HepG2 (cell line): ENCODE measurements at regions not wholly inside any gene's neighbourhood (a gene's known extent, or its start where the extent isn't known, plus 50 kb on each side); places are given as distances from the start of the nearest gene placed in this dataset.

Source experiments
- ATAC-seq: fragments of 200-7000 bp; cut with Tn5 transposase; 3 replicates; pipeline ENCODE4 v1.9.1; 2020; ENCODE audit warnings: mild to moderate bottlenecking, moderate library complexity
- BruUV-seq: library from RNA; stranded (reverse); fragments of 400-500 nt; replicated peaks from 2 replicates; lab custom pipeline; 2021; lab: Mats Ljungman, UMichigan
- CTCF ChIA-PET: fragments of 300-600 bp; formaldehyde crosslinking; extraction: SDS; loops from one replicate; lab custom pipeline; 2021; ENCODE audit warnings: low total read pairs, inconsistent platforms, low intra/inter-chr PET ratio; lab: Yijun Ruan, JAX
- POLR2A ChIA-PET: fragments of 350-600 bp; sonication (Branson Sonifier 250); formaldehyde crosslinking; loops from one replicate; lab custom pipeline; 2020; ENCODE audit warnings: antibody characterized with exemption, inconsistent platforms; lab: Yijun Ruan, JAX
- DNase-seq: peaks from one replicate; pipeline ENCODE4 v3.0.0-alpha.2; 2015; ENCODE audit warnings: low spot score
- FAIRE-seq: peaks from 3 replicates; lab custom pipeline; 2011; peaks lifted over from hg19 to GRCh38; lab: Jason Lieb, UNC
- H2AFZ ChIP-seq: one replicate; pipeline ENCODE4 v1.6.1; 2011; ENCODE audit warnings: low read length, inconsistent platforms
- H3K27ac ChIP-seq: fragments of 300-600 bp; 3 replicates; pipeline ENCODE4 v1.8.0; 2011; ENCODE audit warnings: mixed run types, mild to moderate bottlenecking, mixed read lengths, low read length, inconsistent platforms; ENCODE audit not compliant: insufficient read depth; ENCODE audit errors: extremely low read length
- H3K27me3 ChIP-seq, 2 experiments: fragments of 200-600 bp in 1 of 2; 2 replicates in 1 of 2; 3 replicates in 1 of 2; pipeline versions ENCODE4 v1.6.0 to v1.8.0; 2011; ENCODE audit warnings: low read length in 2 of 2, mild to moderate bottlenecking in 2 of 2, moderate library complexity in 2 of 2, inconsistent platforms in 1 of 2; ENCODE audit not compliant: insufficient read depth in 2 of 2, control insufficient read depth in 1 of 2
- H3K36me3 ChIP-seq, 2 experiments: fragments of 200-600 bp in 1 of 2; replicated peaks in 1 of 2; 2 replicates in 1 of 2; 3 replicates in 1 of 2; pipeline versions ENCODE4 v1.5.1 to v1.8.0; 2011; ENCODE audit warnings: low read length in 2 of 2, inconsistent platforms in 1 of 2; ENCODE audit not compliant: insufficient read depth in 2 of 2, control insufficient read depth in 1 of 2
- H3K4me1 ChIP-seq: 2 replicates; pipeline ENCODE4 v1.5.1; 2012; ENCODE audit warnings: low read length, inconsistent platforms; ENCODE audit not compliant: insufficient read depth
- H3K4me2 ChIP-seq: 2 replicates; pipeline ENCODE4 v1.6.0; 2011; ENCODE audit warnings: low read depth, low read length, inconsistent platforms
- H3K4me3 ChIP-seq, 3 experiments: fragments of 200-600 bp in 1 of 3; sonication (generic), shearing (Covaris generic) in 1 of 3; replicated peaks in 1 of 3; 2 replicates each; pipeline ENCODE4 v1.5.1; 2011 to 2016; ENCODE audit warnings: low read length in 3 of 3, inconsistent platforms in 2 of 3, low read depth in 2 of 3, mild to moderate bottlenecking in 2 of 3, control low read depth in 1 of 3, mixed read lengths in 1 of 3; ENCODE audit not compliant: insufficient read depth in 1 of 3
- H3K79me2 ChIP-seq: one replicate; pipeline ENCODE4 v1.6.1; 2011; ENCODE audit warnings: low read length, inconsistent platforms; ENCODE audit not compliant: insufficient read depth
- H3K9ac ChIP-seq: 2 replicates; pipeline ENCODE4 v1.6.0; 2011; ENCODE audit warnings: mild to moderate bottlenecking, low read depth, low read length, inconsistent platforms; ENCODE audit not compliant: insufficient read depth
- H3K9me3 ChIP-seq: 2 replicates; pipeline ENCODE4 v1.5.1; 2012; ENCODE audit warnings: mild to moderate bottlenecking, low read length
- H4K20me1 ChIP-seq: 2 replicates; pipeline ENCODE4 v1.6.0; 2011; ENCODE audit warnings: inconsistent platforms, mild to moderate bottlenecking, low read length, moderate library complexity; ENCODE audit not compliant: insufficient read depth
- ADNP ChIP-seq: sonication (generic); formaldehyde crosslinking; IDR thresholded peaks from 2 replicates; pipeline ENCODE4 v1.4.0; 2020; ENCODE audit warnings: missing genetic modification reagents
- GTF3A ChIP-seq: sonication (generic); formaldehyde crosslinking; conservative IDR thresholded peaks from 2 replicates; pipeline ENCODE4 v1.4.0; 2020; ENCODE audit warnings: mild to moderate bottlenecking, missing genetic modification reagents
- HDAC1 ChIP-seq: sonication (generic); formaldehyde crosslinking; IDR thresholded peaks from 2 replicates; pipeline ENCODE4 v1.5.1; 2020; ENCODE audit warnings: mild to moderate bottlenecking, missing genetic modification reagents
- MAFF ChIP-seq: IDR thresholded peaks from 2 replicates; pipeline ENCODE4 v1.6.1; 2011; ENCODE audit warnings: low read depth, low read length, improper control_type of control experiment
- MAFK ChIP-seq, 2 experiments: IDR thresholded peaks in 1 of 2; conservative IDR thresholded peaks in 1 of 2; 2 replicates each; pipeline ENCODE4 v1.6.1; 2011; ENCODE audit warnings: improper control_type of control experiment in 2 of 2, low read length in 2 of 2
- NKX3-1 ChIP-seq: sonication (generic); formaldehyde crosslinking; IDR thresholded peaks from 2 replicates; pipeline ENCODE4 v1.5.0; 2020; ENCODE audit warnings: missing genetic modification reagents
- REPIN1 ChIP-seq: sonication (generic); formaldehyde crosslinking; IDR thresholded peaks from 2 replicates; pipeline ENCODE4 v1.8.0; 2022; ENCODE audit warnings: missing genetic modification reagents, low read depth, mild to moderate bottlenecking, borderline replicate concordance
- ZNF451 ChIP-seq: sonication (generic); formaldehyde crosslinking; IDR thresholded peaks from 2 replicates; pipeline ENCODE4 v1.5.0; 2020; ENCODE audit warnings: mild to moderate bottlenecking, missing genetic modification reagents
- WGBS: methylation state at CpG from one replicate; pipeline ENCODE4 v1.1.6; 2017; ENCODE audit warnings: low lambda C conversion rate; 5-methylcytosine and 5-hydroxymethylcytosine counted together
- in situ Hi-C: cut with HindIII; loops from 2 replicates; pipeline ENCODE4 v1.10.0; 2017; ENCODE audit warnings: low pct_unique_long_range_greater_than_20kb; ENCODE audit not compliant: extremely low pct_ligation_motif_present
- intact Hi-C: fragments of 100-400 bp; cut with micrococcal nuclease; formaldehyde crosslinking; loops from one replicate; pipeline ENCODE4 v1.10.0; 2022; ENCODE audit not compliant: unreplicated experiment
- TF ChIP-seq, protein P1 (sequence below): sonication (generic); formaldehyde crosslinking; IDR thresholded peaks from 2 replicates; pipeline ENCODE4 v1.9.0; 2021; ENCODE audit warnings: missing genetic modification reagents, borderline replicate concordance

DNA sequence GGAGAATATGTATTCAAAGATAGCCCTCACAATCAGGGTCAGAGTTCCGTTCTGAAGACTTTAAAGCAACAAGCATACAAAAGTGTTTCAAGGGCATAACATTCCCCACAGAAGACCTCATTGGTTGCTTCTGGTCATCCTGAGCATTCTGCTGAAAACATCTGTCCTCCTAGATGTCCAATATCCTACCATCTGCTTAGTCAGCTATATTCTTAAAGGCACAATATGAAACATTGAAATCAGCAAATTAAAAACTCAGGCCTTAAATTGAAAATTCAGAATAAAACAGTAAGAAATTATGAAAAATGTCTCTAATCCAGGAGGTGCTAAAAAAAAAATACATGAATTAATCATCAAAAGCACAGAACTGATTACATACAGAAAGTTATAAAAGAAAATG lies 1491.2 kb upstream of the PRR20A start:
- Histone ChIP-seq H3K27ac (no peak overlapping the region), H3K4me2 (no peak overlapping the region), H3K9me3 (peaks cover 14% of the 10 kb centered on the region), H4K20me1 (no peaks in the 10 kb centered on the region), H3K4me1 (no peaks in the 10 kb centered on the region), H3K36me3 (no peaks in the 10 kb centered on the region), H3K79me2 (no peaks in the 10 kb centered on the region), H3K4me3 (no peak overlapping the region), H3K9ac (no peak overlapping the region), H3K27me3 (no peaks in the 10 kb centered on the region; a peak in 1 of 5 replicates), H2AFZ (no peak overlapping the region)
- TF ChIP-seq GTF3A = no peak
- no peak for TF ChIP-seq HDAC1 (CRISPR knock-in tag)
- no peak for TF ChIP-seq REPIN1 (CRISPR knock-in tag)
- no peak for TF ChIP-seq ZNF451 (CRISPR knock-in tag)
- TF ChIP-seq MAFK (conservative IDR thresholded peaks at IDR 0.05 in 1 of 2, IDR thresholded peaks at IDR 0.05 in 1 of 2; ENCODE audit: low read length in 2 of 2) = peak; percentile 85 to 93
- TF ChIP-seq, protein P1, sequence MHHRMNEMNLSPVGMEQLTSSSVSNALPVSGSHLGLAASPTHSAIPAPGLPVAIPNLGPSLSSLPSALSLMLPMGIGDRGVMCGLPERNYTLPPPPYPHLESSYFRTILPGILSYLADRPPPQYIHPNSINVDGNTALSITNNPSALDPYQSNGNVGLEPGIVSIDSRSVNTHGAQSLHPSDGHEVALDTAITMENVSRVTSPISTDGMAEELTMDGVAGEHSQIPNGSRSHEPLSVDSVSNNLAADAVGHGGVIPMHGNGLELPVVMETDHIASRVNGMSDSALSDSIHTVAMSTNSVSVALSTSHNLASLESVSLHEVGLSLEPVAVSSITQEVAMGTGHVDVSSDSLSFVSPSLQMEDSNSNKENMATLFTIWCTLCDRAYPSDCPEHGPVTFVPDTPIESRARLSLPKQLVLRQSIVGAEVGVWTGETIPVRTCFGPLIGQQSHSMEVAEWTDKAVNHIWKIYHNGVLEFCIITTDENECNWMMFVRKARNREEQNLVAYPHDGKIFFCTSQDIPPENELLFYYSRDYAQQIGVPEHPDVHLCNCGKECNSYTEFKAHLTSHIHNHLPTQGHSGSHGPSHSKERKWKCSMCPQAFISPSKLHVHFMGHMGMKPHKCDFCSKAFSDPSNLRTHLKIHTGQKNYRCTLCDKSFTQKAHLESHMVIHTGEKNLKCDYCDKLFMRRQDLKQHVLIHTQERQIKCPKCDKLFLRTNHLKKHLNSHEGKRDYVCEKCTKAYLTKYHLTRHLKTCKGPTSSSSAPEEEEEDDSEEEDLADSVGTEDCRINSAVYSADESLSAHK (CRISPR knock-in tag) = no peak
- TF ChIP-seq MAFF = peak; percentile 88
- TF ChIP-seq NKX3-1 (CRISPR knock-in tag) = no peak
- no peak for TF ChIP-seq ADNP (CRISPR knock-in tag)
- DNase-seq (no peak), ATAC-seq (no peak), FAIRE-seq (no peak)
- ChIA-PET POLR2A (no interaction called here), CTCF (no interaction called here)
- WGBS = 0% methylated on average over 1 of the region's 1 CpG
- no TSS peak for BruUV-seq
- intact Hi-C loops (no loop called here), in situ Hi-C loops (no loop called here)
